ENCODE measurements at regions not wholly inside any gene's neighbourhood (a gene's known extent, or its start where the extent isn't known, plus 50 kb on each side); places are given as distances from the start of the nearest gene placed in this dataset.

GRCh38 chr20:56171087-56172012, 77.2 kb upstream of the MC3R start:
- intact Hi-C loops (cut with DNase I): no loop called here
- peak in 40 of 42 donors; percentile 11 to 77 (median 37) for DNase-seq

DNA sequence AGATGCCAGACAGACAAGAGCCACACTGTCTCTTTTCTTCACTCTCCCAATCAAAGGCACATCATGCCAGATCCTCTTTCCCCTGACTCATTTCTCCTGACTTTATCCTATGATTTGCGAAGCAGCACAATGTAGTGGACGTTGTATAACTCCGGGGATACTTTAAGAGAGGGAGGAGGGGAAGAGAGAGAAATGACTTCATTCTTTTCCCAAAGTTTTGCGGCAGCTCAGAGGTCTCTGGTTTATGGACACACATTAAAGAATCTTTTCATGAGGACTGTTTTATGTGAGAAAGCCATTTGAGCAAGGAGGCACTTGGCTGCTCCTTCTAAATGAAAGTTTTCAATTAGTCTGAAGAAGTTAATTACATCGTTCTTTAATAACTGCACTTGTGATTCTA, 75.1 kb upstream of the MC3R start:
- intact Hi-C loops (cut with DNase I): no loop called here
- DNase-seq: no peak

- no peak for DNase-seq
- intact Hi-C loops (cut with DNase I): no loop called here
These were observed 74.1 kb upstream of the MC3R start for GRCh38 chr20:56174416-56174815.

DNA sequence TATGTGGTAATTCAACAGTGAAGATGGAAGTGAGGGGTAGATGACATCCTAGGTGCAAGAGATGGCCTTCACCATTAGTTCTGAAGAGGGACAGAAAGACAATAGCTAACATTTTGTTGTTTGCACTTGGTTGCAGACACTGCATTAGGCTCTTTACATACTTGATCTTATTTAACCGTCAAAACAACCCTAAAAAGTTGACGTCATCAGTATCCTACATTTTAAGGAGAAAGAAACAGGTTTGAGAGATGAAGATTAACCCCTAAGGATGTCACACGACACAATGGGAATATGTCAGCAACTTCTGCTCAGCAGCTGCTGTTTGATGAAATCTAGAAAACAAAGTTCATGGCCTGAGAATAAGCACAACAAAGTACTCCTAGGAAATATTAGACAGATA, 72.6 kb upstream of the MC3R start:
- no peak for DNase-seq
- intact Hi-C loops (cut with DNase I): no loop called here

DNA sequence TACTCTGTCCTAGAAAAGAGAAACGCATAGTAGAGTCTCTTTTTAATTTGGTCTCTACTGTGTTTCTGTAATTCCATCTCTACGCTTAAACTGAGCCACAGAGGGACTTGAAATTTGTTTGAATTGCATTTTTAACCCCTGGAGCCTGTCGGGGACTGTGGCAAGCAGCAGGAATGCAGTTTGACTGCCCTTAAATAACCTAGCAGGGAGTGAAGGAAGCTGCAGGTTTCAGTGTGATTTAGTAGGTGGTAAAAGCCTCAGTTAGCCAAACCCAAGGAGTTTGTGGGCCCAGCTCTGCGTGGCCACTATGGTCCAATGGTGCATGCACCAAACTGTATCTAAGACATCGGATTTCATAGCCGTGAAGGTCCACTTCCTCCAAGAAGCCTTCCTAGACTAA, 70.3 kb upstream of the MC3R start:
- intact Hi-C loops (cut with DNase I): no loop called here
- no peak for DNase-seq

- intact Hi-C loops (cut with DNase I): no loop called here
- DNase-seq: no peak
These were observed 69.5 kb upstream of the MC3R start for GRCh38 chr20:56179051-56179450.

DNA sequence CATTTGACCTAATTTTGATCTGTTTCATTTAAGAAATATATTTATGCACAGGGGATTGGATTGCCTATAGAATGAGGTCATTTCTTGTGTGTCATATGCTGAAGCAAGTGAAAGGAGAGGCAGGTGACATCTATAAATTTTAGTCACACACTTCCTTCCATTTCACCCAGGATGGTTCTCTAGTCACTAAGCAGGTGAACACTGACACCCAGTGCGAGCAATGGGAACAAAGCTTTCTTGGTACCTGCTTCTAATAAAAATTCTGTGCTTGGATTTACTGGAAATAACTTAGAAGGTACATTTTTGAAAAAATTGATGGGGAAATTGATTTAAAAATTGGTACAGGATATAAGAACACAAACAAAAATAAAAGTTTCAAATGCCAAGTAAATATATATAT, 66.9 kb upstream of the MC3R start:
- peak in 27 of 42 donors; percentile 13 to 64 (median 37) for DNase-seq
- intact Hi-C loops (cut with DNase I): loop anchor here (10.0 kb wide), 1 partner anchor 767 kb away; no protein-coding TSS in a partner anchor

GRCh38 chr20:56187534-56188165, 60.9 kb upstream of the MC3R start:
- peak in 41 of 42 donors; percentile 8 to 70 (median 43) for DNase-seq
- intact Hi-C loops (cut with DNase I): loop anchor here (10.0 kb wide), 1 partner anchor 773 kb away; no protein-coding TSS in a partner anchor

DNA sequence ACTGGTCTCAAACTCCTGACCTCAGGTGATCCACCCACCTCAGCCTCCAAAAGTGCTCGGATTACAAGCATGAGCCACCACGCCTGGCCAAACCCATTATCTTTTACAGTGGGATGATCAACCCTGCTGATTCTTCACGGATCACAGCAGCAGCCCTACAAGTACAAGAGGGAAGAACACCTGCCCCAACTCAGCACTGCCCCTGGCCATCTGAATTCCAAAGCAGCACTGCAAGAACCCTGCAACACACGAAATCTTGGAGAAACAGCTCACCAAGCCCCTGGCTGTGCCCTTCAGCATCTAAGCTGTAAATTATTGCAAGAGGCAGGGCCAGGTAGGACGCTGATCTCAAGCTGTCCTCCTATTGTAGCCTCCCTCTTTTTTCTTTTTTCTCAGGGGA, 54.5 kb upstream of the MC3R start:
- DNase-seq: no peak
- intact Hi-C loops (cut with DNase I): no loop called here

GRCh38 chr20:56195946-56196345, 52.6 kb upstream of the MC3R start:
- intact Hi-C loops (cut with DNase I): no loop called here
- no peak for DNase-seq

Data from head of caudate nucleus (tissue), 42 donors.